ENCODE measurements at regions not wholly inside any gene's neighbourhood (a gene's known extent, or its start where the extent isn't known, plus 50 kb on each side); places are given as distances from the start of the nearest gene placed in this dataset.

DNA sequence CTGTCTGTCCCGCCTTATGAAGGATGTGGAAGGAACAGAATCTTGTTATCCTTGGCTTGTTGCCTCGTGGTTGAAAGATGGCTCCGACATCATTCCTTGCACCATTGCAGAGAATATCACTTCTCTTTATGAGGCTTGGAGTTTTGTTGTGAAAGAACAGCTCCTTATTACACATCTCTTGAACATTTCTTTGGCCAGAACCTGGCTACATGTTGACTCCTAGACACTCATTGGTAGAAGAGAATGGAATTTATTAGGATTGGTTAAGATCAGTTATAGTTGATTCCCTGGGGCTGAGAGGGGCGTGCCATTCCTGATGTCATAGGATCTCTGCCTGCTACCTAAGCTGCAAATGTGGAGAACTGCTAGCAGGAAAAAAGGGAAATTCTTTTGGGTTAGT, 180.5 kb upstream of the CTBP2 start:
- no peak for DNase-seq (ENCODE audit: low spot score)

- DNase-seq (ENCODE audit: low spot score): no peak
Measured at GRCh38 chr10:125337510-125337909, 177.1 kb upstream of the CTBP2 start.

DNA sequence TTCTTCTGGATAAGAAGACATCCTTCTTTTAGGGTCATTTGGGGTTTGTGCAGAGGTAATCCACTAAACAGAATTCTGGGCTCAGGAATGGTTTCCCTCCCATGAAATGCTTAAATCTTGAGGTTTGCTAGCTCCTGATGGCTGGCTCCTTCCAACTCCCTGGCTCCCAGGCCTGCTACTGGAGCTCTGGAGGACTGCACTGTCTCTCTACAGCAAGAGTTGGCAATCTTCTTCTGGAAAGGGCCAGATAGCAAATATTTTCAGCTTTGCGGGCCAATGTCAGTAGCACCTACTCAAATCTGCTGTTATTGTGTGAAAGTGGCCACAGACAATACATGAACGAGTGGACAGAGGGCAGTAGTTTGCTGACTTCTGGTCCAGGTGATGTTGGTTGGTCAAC, 174.2 kb upstream of the CTBP2 start:
- no peak for DNase-seq (ENCODE audit: low spot score)

DNA sequence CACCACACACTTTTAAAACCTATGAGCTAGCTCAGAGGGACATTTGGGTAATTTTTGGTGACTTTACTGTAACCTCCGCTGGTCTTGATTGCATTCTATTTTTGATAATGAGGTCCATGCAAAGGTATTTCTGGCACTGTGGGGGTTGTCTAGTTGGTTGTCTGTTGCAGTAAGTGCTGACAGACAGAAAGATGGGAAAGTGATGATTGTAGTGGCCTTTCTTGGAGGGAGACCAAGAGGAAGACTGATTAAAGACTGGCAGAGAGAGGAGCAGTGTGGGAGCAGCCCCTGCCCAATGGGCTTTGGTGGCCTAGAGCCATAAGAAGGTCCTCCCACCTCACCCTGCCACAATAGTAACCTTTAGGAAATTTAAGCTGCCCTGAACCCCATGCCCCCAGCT, 173.4 kb upstream of the CTBP2 start:
- no peak for DNase-seq (ENCODE audit: low spot score)

- no peak for DNase-seq (ENCODE audit: low spot score)
Measured at GRCh38 chr10:125333209-125333591, 172.8 kb upstream of the CTBP2 start.

DNA sequence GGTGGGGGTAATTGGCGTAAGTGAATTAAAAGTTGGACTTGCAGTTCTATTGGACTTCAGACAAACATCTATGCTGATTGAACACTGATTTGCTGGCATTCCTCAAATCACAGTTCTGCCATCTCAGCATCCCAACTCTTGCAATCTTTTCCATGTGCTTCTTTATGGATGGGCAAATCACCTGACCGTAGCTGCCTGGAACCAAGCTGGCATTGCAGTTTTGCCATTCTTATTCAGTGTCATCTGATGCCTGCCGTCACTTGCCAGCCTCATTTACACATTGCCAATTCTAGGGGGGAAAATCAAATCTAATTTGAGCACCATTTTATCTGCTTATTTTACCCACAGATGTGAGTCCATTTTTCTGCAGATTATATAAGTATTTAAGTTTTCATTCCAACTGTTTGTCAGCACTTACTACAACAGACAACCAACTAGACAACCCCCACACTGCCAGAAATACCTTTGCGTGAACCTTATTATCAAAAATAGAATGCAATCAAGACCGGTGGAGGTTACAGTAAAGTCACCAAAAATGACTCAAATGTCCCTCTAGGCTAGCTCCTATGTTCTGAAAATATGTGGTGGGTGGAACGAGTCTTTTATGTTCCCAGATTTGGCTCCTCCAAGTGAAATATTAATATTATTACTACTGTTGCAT, 172.3 kb upstream of the CTBP2 start:
- no peak for DNase-seq (ENCODE audit: low spot score)

DNA sequence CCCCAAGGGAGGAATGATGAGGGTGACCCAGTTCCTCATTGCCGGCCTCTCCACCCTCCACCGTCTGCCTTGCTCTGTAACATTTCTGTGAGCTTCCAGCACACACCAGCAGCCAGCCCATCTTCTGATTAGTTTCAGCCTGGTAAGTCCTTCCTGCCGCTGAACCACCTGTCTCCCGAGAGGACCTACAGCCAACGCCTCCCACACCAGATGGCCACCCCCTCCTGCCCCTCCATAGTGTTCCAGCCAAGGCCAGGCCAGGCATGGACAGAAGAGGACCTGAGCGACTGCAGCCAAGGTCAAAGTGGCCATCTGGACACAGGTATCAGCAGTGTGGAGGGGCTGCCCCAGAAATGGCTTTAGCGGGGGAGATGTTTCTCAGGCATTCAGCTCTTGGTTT, 170.7 kb upstream of the CTBP2 start:
- DNase-seq (ENCODE audit: low spot score): no peak

GRCh38 chr10:125329056-125329455, 168.7 kb upstream of the CTBP2 start:
- no peak for DNase-seq (ENCODE audit: low spot score)

- no peak for DNase-seq (ENCODE audit: low spot score)
Measured at GRCh38 chr10:125325326-125325725, 165.0 kb upstream of the CTBP2 start.

DNA sequence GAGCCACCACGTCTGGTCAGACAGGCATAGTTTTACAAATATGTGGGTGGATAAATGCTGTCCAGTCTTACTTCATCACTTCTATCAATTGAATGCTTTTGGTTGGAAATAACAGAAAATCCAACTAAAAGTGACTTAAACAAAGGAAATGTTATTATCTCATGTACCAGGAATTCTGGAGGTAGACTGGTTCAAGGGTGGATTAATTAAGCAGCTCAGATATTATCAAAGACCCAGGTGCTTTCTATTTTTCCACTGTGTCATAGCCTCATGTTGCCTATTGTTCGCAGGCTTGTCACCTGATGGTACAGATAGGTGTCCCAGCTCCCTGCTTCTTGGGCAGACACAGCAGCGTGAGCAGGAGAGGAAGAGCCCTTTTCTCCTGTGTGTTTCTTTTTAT, 156.1 kb upstream of the CTBP2 start:
- no peak for DNase-seq (ENCODE audit: low spot score)

GRCh38 chr10:125300937-125301336, 140.6 kb upstream of the CTBP2 start:
- no peak for DNase-seq (ENCODE audit: low spot score)

DNA sequence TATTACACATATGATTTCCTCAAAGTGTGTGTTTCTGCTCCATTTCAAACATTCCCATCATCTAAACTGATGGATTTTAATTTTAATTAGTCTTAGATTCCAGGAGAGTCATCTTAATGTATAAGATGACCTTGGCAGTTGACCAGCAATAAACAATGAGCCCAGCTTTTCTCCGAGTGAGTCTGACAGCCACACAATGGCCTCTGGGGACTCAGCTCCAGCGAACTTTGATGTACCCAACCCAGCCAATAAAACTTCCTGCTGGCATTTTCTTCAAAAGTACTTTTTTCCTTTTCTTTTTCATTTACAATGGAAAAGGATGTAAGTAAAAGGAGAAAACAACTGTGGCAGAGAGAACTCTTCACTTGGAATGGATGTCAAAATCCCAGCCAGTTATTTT, 139.1 kb upstream of the CTBP2 start:
- DNase-seq (ENCODE audit: low spot score): no peak

GRCh38 chr10:125296598-125296997, 136.2 kb upstream of the CTBP2 start:
- DNase-seq (ENCODE audit: low spot score): no peak

DNA sequence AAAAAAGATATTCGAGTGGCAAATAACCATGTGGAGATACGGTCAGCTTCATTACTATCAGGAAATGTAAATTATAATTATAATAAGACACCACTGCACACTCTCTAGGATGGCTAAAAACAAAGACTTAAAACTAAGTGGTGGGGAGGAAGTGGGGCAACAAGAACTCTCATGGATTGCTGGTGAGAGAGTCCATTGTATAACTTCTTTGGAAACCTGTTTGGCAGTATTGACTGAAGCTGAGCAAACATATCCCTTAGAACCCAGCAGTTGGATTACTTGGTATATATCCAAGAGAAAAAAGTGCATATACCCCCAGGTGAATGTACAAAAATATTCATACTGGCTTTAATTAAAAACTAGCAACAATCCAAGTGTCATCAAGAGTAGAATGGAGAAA, 133.7 kb upstream of the CTBP2 start:
- DNase-seq (ENCODE audit: low spot score): no peak

- DNase-seq (ENCODE audit: low spot score): no peak
Measured at GRCh38 chr10:125291836-125292235, 131.5 kb upstream of the CTBP2 start.

DNA sequence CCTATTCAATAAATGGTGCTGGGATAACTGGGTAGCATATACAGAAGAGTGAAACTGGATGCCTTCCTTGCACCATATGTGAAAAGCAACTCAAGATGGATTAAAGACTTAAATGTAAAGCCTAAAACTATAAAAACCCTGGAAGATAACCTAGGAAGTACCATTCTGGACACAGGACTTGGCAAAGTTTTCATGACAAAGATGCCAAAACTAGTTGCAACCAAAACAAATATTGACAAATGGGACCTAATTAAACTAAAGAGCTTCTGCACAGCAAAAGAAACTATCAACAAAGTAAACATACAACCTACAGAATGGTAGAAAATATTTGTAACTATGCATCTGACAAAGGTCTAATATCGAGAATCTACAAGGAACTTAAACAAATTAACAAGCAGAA, 129.1 kb upstream of the CTBP2 start:
- DNase-seq (ENCODE audit: low spot score): no peak

- DNase-seq (ENCODE audit: low spot score): no peak
Measured at GRCh38 chr10:125284875-125285597, 124.7 kb upstream of the CTBP2 start.

GRCh38 chr10:125283836-125284614, 123.7 kb upstream of the CTBP2 start:
- DNase-seq (ENCODE audit: low spot score): no peak

DNA sequence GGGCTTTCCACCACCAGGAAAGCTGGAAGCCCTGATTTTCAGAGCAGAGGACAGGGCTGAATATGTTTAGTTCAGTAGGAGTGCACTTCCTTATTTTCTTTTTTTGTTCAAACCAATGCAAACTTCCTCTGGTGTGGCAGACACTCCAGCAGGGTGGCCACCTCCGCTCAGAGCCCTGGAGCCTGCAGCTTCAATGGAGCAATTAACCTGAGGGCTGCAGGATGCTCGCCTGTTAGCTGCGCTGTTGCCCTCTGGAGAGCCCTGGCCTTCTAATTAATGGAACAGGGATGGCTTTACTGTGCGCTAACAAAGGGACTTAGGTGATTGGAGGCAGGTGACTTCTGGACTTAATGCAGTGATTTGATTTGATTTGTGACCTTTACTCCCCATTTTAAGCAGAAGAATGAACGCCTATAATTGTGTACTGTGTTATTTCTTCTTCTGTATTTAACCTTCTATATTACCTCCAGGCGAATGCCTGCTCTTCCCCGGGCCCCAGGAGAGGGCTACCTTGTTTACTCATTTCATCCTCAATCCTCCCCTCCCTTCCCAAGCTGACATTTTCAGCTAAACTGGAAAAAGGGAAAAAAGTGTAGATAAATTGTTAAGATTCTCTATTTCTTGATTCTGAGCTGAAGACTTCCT, 123.0 kb upstream of the CTBP2 start:
- DNase-seq (ENCODE audit: low spot score): peak; percentile 3

DNA sequence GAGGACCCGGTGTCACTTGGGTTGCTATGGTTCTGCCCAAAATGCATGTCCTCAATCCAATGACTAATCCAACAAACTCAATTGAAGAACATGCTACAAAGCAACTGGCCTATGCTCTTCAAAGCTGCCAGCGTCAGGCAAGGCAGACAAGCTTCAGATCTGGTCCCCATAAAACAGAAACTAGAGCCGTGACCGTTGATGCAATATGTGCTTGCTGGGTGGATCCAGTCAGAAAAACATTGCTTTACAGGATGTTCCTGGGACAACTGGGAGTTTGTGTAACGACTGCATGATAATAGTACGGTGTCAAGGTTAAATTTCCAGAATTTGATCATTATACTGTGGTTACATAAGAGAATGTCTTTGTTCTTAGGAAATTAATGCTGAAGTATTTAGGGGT, 120.7 kb upstream of the CTBP2 start:
- DNase-seq (ENCODE audit: low spot score): no peak

GRCh38 chr10:125276133-125276532, 115.8 kb upstream of the CTBP2 start:
- DNase-seq (ENCODE audit: low spot score): no peak

GRCh38 chr10:125274961-125275360, 114.6 kb upstream of the CTBP2 start:
- no peak for DNase-seq (ENCODE audit: low spot score)

DNA sequence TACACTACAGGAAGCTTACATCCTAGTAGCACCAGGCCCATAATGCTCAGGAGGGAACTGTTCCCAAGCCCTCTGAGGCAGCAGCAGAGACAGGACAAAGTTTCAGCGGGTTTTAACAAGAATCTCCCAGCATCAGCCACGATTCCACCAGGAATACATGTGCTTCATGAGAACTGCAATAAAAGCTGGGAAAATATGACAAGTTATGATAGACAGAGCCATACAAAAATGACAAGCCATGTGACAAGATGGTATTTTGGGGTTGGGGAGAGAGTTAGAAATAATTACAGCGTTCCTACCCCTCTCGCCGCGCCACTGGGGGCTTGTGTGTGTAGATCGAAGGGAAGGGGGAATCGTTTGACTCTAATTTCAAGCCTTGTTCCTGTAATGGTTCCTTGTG, 112.7 kb upstream of the CTBP2 start:
- no peak for DNase-seq (ENCODE audit: low spot score)
